Endometrium (tissue), 2 donors: ENCODE measurements at regions not wholly inside any gene's neighbourhood (a gene's known extent, or its start where the extent isn't known, plus 50 kb on each side); places are given as distances from the start of the nearest gene placed in this dataset.

Experiments used
- FAIRE-seq: peaks from 2 replicates; lab custom pipeline; 2012; peaks lifted over from hg19 to GRCh38; lab: Jason Lieb, UNC
- donor health status: control.
- donor health status: control.

DNA sequence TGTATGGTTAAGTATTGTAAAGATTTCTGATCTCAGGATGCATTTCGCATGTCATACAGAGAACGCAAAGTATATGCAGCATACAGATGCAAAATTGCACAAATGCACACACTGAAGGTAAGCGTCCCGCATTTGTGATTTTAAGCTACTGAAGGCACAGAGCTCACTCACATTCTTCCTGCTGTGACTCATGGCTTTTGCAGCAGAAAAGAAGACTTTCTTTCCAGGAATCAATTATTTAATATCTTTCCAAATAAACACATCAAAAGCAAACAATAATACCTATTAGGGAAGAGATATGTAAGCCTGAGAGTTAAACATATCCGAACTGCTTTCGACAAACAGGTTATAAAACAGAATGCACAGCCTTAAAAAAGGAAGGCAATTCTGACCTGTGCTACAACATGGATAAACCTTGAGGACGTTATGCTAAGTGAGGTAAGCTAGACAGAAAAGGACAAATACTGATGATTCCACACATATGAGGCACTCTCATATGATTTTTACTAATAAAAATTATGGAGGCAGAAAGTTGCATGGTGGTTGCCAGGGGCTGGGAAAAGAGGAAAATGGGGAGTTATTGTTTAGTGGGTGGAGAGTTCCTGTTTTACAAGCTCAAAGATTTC lies 109.0 kb downstream of the TFAP2A start:
- FAIRE-seq, result no peak

DNA sequence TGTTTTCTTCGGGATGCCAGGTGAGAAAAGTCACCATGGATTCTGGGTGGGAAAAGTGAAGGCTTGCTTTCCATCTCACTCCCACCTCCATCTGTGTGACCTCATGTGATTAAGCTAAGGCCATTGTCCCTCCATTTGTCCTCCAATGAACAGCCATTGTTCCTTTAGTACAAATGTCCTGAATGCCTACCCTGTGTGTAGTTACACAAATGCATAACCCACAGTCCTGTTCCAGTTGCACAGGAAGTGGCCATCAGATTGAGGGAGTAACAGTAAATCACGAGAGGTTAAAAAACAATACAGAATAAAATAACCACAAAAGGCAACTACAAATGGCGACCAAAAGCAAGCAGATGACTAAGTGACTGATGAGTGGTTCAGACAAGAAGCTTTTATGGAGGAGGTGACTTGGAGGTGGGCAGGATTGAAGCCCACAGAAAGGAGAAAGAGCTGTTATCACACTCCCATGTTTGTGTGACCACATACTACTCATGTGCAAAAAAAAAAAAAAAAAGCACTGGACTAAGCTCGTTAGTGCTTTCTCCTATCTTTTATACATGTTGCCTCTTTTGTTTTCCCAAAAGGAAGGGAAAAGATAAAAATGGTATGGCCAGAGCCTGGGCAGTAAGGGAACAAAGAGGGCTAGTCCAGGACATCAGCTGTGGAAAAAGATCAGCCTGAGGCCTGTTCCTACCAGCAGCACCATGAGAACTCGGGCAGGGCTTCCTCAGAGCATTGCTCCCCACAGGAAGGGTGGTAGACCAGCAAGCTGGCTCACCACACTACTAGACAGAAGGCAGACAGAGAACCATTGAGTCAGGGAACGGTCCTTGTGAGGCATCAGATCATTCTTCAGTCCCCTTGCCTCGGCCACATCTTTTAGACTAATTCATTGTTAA lies 111.0 kb downstream of the TFAP2A start:
- no peak for FAIRE-seq

DNA sequence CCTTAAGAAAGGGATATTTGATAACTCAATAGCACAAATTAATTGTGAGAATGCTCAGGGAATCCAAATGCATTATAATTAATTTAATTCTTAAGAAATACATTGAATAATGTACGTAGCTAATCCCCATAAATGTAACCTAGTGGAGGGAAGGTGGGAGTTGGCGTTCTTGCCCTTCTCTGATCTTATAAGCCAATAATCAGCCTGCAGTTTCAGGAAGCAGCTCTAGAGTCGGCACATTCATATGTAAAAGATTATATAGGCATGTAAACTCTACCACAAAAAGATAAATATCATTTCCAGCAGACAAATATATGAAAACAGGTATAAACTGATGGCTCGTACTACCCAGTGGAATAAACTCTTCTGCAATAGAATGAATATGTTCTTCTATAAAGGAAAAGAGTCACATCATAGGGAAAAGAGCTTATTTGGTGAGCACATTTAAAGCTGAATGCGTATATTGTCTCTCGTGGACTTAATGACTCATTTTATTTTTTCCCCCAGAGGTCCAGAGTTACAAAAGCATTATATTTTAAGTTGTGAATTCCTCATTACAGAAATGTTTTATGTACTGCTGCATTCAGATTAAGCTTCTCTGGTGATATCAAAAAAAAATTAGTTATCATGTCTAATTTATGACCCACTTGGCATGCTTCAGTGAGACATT lies 112.2 kb downstream of the TFAP2A start:
- no peak for FAIRE-seq

DNA sequence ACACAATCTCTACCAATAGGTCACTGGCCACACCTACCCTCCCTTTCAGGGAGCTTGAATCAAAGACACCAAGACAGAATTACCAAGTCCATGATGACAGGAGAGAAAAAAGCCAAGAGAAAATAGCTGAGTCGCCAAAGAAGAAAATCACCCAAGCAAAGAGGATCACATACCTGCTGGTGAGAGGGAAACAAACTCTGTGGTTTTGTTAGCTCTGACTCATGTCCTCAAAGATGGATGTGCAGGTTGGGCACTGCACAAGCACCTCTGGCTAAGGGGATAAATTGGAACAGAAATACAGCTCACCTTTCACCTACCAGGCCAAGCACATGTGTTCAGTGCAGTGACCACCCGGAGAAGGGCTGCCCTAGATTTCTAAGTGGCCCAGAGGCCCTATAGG lies 114.8 kb downstream of the TFAP2A start:
- FAIRE-seq, result no peak

DNA sequence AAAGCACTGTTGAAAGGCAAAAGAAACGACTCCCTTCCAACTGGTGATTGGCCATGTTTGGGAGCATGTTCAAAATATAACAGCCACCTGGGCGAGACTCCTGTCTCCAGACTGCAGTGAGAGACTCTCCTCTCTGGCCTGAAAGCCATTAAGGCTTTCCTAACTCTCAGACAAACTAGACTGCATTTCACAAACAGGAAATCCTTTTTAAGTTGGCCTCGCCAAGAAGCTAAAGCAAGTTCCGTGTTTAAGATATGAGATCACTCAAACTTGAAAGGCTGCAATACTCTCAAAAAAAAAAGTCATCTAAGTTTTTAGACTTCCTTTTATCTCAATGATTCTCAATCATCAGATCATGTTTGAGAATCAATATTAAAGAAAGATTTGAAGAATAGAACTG lies 117.0 kb downstream of the TFAP2A start:
- no peak for FAIRE-seq

DNA sequence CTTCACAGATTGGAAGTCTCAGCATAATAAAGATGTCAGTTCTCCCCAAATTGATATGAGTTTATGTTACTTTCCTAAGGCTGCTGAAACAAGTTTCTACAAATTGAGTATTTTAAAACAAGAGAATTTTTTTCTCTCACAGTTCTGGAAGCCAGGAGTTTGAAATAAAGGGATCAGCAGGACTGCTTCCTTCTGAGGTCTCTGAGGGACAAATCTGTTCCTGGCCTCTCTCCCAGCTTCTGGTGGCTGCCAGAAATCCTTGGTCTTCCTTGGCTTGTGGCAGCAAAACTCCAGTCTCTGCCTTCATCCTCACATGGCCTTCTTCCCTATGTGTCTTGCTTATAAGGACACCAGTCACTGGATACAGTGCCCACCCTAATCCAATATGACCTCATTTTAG lies 136.1 kb downstream of the TFAP2A start:
- no peak for FAIRE-seq

DNA sequence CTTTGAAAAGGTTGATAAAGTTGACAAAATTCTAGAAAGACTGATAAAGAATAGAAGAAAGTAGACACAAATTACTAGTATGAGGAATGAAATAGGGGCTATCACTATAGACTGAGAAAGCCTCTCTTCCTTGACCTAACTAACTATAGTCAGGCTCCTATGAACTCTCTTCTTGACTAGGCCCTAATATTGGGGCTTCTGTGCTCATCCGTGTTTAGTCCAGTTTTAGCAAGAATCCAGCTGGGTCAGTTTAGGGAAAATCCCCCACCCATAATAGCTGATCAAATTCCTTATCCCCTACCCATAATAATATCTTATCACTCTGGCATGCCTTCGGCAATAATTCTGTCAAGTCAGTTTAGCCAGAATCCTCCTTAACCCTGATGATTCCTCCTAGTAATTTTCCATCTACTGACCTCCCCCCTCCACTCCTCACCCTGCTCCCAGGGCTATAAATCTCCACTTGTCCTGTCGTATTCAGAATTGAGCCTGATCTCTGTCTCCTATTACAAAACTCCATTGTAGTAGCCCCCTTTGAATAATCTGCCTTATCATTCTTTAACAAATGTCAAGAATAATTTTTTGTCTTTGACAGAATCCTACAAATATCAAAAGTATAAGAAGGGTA lies 138.1 kb downstream of the TFAP2A start:
- no peak for FAIRE-seq

DNA sequence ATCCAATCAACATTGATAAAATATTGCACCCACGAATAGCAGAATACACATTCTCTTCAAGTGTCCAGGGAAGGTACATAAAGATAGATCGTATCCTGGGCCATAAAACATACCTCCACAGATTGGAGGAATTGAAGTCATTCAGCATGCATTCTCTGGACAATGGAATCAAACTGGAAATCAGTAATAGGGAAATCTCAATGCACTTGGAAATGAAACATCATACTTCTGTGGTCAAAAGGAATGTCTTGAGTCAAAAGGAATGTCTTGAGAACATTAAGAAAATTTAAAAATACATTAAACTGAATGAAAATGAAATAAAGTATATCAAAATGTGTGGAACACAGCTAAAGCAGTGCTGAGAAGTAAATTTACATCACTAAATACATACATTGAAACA lies 138.8 kb downstream of the TFAP2A start:
- no peak for FAIRE-seq

DNA sequence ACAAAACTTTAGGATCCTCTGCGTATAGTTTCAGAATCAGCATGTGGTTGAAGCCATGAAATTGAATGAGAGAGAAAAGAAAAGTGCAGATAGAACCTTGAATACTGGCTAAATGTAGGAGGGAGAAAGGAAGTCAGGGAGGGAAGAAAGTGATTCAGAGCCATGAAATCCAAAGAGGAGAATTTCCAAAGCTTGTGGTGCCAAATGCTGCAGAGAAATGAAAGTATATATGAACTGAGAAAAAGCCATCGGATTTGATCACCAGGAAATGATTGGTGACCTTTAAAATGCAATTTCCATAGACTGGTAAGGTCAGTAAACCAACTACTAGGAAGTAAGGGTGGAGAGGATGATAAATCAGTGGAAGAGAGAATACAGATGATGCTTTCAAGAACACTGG lies 142.3 kb downstream of the TFAP2A start:
- FAIRE-seq, result no peak

DNA sequence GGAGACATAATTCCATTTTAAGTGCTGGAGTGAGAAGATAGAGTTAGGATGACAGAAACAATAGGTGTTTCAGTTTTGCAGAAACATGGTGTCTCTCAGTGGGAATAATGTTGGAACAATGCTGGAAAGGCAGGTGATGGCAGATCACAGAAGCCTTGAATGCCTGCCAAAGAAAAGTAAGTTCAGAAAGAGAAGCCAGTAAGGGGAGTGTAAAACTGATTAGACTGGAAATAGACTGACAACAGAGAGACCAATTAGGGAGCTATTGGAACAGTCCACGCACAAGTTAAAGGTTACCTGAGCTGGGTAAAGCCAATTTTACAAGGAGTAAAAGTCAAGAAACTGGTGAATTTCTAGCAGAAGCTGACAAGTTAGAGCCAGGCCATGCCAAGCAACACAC lies 142.9 kb downstream of the TFAP2A start:
- FAIRE-seq, result no peak

DNA sequence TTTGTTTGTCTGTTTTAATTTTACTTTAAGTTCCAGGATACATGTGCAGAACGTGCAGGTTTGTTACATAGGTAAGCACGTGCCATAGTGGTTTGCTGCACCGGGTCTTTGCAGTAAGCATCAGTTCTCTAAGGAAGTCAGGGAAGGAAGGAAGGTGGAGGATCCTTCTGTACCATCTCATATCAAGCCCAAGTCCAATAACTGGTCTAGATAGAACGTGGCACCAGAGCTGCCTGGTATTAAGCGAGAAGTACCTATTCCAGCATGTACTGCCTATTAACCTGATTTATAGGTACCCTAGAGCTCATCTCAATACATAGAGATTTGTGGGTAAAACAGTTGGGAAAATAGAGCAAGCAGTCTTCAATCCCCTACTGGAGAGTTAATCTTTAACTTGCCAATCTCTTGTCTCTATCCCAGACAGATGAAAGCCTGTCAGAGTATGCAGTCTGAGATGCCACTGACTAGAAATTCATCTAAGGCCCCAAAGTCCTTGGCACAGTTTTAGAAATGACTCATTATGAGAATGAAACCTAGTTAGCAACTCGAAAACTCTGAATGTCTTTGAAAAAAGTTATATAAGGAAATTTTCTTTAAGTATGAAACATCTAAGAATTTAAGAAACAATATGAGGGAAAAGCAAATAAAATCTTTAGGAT lies 144.9 kb downstream of the TFAP2A start:
- FAIRE-seq, result no peak

DNA sequence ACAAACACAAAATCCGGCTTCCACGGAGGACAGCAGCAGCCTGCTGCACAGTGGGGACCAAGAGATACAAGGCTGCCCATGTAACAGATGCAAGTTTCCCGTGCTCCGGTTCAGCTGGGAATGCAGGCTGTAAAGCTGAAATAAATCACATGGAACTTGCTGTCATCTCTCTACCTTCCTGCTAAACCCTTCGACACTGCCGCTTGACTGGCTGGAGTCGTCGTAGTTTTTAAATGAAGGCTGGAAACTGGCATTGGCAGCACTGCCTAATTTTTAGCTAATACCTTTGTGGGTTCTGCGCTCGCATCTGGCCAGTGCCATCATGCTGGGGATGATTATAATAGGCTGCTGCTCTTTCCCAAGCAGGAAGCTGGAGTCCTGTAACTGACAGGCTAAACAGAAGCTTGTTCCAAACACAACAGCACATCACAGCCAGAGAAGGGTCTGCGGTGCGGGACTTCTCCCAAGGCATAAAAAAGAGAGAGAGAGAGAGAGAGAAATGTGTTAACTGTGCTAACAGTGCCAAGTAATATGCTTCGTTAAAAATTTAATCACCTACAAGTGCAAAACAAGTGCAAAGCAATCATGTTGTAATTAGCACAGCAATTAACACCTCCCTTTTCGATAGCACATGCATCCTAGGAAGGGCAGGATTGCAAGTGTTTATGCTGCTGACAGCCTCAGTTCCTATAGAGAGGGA lies 146.1 kb downstream of the TFAP2A start:
- no peak for FAIRE-seq

DNA sequence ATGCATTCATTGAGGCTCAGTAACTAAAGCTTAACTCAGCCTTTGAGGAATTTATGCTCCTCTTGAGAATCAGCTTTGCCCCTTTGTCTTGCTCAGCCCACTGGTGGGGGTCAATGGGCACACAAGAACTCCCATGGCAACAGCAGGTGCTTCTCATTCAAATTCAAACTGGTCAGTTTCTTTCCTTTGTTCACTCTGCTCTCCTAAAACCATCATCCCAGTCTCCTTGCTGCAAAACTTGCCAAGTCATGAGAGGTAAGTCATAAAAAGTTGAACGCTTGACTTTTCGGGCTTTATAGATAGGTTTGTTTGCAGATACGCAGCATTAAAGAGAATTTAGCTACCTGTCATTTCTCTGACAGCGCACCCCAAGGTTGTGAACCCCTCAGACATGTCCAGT lies 146.8 kb downstream of the TFAP2A start:
- FAIRE-seq, result no peak

DNA sequence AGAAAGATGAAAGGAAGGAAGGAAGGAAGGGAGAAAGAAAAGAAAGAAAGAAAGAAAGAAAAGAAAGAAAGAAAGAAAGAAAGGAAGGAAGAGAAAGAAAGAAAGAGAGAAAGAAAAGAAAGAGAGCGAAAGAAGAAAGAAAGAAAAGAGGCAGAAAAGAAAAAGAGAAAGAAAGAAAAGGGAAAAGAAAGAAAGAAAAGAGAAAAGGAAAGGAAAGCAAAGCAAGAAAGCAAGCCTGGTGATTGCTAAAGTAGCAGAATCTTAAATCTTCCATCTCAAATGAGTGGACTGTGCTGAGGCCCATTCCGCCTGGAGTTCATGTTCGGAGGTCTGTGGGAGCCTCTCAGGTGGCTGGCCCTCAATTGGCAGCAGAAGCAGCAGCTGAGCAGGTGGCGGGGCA lies 148.4 kb downstream of the TFAP2A start:
- FAIRE-seq, result no peak

DNA sequence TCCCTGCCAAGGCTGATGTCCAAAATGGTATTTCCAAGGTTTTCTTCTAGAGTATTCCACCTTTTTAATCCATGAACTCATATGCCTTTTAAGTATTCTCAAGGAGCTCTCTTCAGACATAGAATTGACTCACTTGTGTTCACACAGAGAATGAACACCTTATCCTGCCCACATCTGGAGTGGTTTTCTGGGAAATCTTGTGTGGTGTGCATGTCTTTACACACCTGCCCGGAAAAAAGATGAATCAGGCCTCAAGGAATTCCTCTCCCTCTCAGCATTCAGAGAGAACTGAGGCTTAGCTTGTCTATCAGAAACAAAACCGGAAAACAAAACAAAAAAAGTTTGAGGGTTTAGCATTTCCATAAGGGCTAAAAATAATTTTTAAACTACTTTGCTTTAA lies 148.8 kb downstream of the TFAP2A start:
- no peak for FAIRE-seq

DNA sequence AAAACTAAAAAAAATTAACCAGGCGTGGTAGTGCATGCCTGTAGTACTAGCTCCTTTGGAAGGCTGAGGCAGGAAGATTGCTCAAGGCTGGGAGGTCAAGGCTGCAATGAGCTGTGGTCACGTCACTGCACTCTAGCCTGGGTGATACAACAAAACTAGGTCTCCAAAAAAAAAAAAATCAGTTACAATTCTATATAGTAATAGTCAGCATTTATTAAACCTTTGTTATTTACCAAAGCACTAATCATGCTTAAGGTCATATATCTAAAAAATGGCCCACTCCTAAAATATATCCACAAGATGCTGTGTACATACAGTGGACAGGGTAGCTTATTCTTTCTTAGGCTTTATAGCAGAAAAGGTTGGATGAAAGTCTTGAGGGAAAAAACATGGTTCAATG lies 152.4 kb downstream of the TFAP2A start:
- no peak for FAIRE-seq

DNA sequence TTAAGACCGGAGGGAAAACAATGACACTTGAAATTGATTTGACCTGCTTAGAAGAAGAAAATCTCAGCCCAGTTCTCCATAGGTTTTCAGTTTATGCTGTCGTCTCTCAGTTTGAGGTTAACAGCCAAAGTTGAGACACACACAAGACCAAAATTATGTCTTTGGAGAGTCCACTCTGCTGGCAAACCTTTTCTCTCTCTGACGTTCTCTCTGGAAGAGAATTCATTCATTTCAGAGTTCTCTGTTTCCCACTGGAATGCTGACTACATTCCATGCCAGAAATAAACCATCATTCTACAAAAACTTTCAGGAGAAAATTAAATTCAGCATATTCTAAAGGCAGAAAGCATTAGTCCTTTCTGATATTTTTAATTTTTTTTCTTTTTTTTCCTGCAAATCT lies 155.2 kb downstream of the TFAP2A start:
- FAIRE-seq, result no peak

DNA sequence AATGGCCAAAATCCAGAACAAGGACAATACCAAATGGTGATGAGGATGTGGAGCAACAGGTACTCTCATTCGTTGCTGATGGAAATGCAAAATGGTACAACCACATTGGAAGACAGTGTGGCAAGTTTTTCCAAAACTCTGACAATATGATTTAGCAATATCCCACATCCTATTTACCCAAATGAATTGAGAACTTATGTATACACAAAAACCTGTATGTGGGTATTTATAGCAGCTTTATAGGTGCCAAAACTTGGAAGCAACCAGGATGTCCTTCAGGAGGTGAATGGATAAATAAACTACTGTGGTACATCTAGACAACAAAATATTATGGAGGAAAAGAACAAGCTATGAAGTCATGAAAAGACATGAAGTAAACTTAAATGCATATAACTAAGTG lies 156.5 kb downstream of the TFAP2A start:
- no peak for FAIRE-seq

DNA sequence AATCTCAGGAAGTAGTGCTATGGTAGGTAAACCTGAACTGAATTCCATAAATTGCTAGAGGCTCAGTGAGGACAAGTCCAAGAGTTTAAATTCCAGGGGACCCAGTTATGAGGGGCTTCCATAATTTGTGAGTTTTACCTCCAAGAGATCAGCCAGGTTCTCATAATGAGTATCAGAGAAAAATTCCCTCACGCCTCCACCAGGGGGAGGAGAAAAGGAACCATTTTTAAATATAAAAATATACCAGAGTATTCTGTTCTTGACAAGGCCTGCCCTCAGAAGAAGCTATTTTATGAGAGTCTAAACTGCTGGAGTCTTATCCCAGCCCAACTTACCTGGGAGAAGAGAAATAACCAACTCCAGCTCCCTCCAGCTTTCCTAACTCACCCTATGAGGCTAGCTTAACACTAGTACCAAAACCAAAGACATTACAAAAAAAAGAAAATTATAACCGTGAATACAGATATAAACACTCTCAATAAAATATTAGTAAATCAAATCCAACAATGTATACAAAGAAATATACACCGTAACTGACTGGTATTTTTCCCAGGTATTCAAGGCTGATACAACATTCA lies 158.7 kb downstream of the TFAP2A start:
- no peak for FAIRE-seq

DNA sequence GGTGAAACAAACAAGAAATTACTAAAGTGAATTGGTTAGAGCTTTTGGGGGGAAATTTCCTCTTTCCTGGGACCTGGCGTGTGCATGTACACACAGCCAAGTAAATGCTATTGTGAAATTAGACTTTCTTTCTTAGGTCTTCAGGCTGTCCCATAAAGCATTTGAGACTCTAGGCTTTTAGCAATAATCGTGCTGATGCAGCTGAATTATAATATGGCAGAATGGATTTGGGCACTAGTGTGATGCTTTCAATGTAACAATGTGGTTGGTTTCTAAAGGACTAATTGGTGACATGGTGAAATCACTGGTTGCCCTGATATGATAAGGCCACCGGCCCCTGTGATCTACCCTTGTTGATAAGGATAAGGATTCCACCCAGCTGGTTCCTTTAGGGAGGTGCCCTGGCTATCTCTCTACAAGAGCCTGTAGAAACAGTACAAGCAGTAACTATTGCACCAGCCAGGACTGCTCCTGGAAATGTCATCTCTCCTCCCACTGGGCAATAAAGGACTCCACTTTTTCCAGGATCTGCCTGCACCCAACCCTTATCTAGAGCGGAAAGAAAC lies 164.1 kb downstream of the TFAP2A start:
- no peak for FAIRE-seq

DNA sequence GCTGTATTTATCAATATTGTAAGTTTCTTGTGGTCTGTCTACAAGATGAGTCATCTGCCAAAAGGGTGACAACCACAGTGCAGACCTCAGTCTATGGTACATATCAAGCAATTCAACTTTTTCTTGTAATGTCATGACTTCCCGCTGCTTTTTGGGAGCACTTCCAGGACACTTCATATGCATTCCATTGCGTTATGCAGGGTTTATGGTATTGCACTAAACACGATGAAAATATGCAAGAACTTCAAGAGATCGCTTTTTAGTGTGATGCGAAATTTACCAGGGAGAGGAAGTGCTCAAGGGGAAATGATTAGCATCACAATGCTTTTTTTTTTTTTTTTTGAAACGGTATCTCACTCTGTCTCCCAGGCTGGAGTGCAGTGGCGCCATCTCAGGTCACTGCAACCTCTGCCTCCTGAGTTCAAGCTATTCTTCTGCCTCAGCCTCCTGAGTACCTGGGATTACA lies 166.5 kb downstream of the TFAP2A start:
- FAIRE-seq, result no peak
